Neuronal stem cell (in vitro differentiated cells): ENCODE measurements at regions not wholly inside any gene's neighbourhood (a gene's known extent, or its start where the extent isn't known, plus 50 kb on each side); places are given as distances from the start of the nearest gene placed in this dataset.

ENCODE experiments used
- DNase-seq: peaks from one replicate; pipeline ENCODE4 v3.0.0-alpha.2; 2013; ENCODE audit warnings: low spot score
- H2AFZ ChIP-seq: one replicate; pipeline ENCODE4 v1.6.1; 2013; ENCODE audit warnings: mild to moderate bottlenecking, low read length, inconsistent platforms
- H2AK5ac ChIP-seq: 2 replicates; pipeline ENCODE4 v1.6.1; 2013; ENCODE audit warnings: low read depth, mild to moderate bottlenecking, inconsistent platforms, low read length, moderate library complexity, mixed read lengths
- H2BK120ac ChIP-seq: 2 replicates; pipeline ENCODE4 v1.6.1; 2013; ENCODE audit warnings: low read depth, mild to moderate bottlenecking, inconsistent platforms, low read length, moderate library complexity, mixed read lengths
- H2BK12ac ChIP-seq: one replicate; pipeline ENCODE4 v1.6.1; 2013; ENCODE audit warnings: low read length, inconsistent platforms
- H2BK15ac ChIP-seq: 2 replicates; pipeline ENCODE4 v1.6.1; 2013; ENCODE audit warnings: mild to moderate bottlenecking, low read length, inconsistent platforms, mixed read lengths
- H2BK5ac ChIP-seq: one replicate; pipeline ENCODE4 v1.6.1; 2013; ENCODE audit warnings: inconsistent platforms, mild to moderate bottlenecking, low read length, moderate library complexity
- H3K14ac ChIP-seq: one replicate; pipeline ENCODE4 v1.6.1; 2013; ENCODE audit warnings: low read length, inconsistent platforms
- H3K18ac ChIP-seq: 2 replicates; pipeline ENCODE4 v1.6.1; 2013; ENCODE audit warnings: low read length, inconsistent platforms
- H3K23ac ChIP-seq: 2 replicates; pipeline ENCODE4 v1.6.1; 2013; ENCODE audit warnings: low read depth, mild to moderate bottlenecking, mixed read lengths, low read length, inconsistent platforms; ENCODE audit not compliant: poor library complexity
- H3K27ac ChIP-seq: replicated peaks from 3 replicates; pipeline ENCODE4 v1.5.1; 2013; ENCODE audit warnings: low read length, inconsistent platforms
- H3K27me3 ChIP-seq, 3 experiments: 2 replicates each; pipeline ENCODE4 v1.6.1; 2013; ENCODE audit warnings: low read length in 3 of 3, mild to moderate bottlenecking in 2 of 3, inconsistent platforms in 1 of 3, low read depth in 1 of 3, mixed read lengths in 1 of 3, moderate library complexity in 1 of 3; ENCODE audit not compliant: control insufficient read depth in 3 of 3, insufficient read depth in 3 of 3
- H3K36me3 ChIP-seq, 2 donors: replicated peaks in 1 of 2; 2 replicates each; pipeline ENCODE4 v1.6.1; 2013; ENCODE audit warnings: low read length in 2 of 2; ENCODE audit not compliant: control insufficient read depth in 2 of 2, insufficient read depth in 2 of 2
- H3K4ac ChIP-seq: 2 replicates; pipeline ENCODE4 v1.6.1; 2013; ENCODE audit warnings: inconsistent platforms, mild to moderate bottlenecking, low read length, moderate library complexity
- H3K4me1 ChIP-seq, 2 donors: 1 replicate in 1 of 2; 2 replicates in 1 of 2; pipeline ENCODE4 v1.6.1; 2013; ENCODE audit warnings: low read length in 2 of 2, low read depth in 1 of 2; ENCODE audit not compliant: control insufficient read depth in 2 of 2, insufficient read depth in 1 of 2
- H3K4me2 ChIP-seq: one replicate; pipeline ENCODE4 v1.6.1; 2013; ENCODE audit warnings: mild to moderate bottlenecking, low read length, inconsistent platforms; ENCODE audit not compliant: insufficient read depth, poor library complexity, severe bottlenecking
- H3K4me3 ChIP-seq, 2 donors: 2 replicates each; pipeline ENCODE4 v1.5.1; 2013; ENCODE audit warnings: low read length in 2 of 2, mild to moderate bottlenecking in 2 of 2, inconsistent platforms in 1 of 2, moderate library complexity in 1 of 2
- H3K79me1 ChIP-seq: one replicate; pipeline ENCODE4 v1.6.1; 2013; ENCODE audit warnings: low read depth, mild to moderate bottlenecking, inconsistent platforms, low read length, moderate library complexity
- H3K9ac ChIP-seq: one replicate; pipeline ENCODE4 v1.6.1; 2013; ENCODE audit warnings: mild to moderate bottlenecking, low read depth, low read length, inconsistent platforms; ENCODE audit not compliant: poor library complexity
- H3K9me3 ChIP-seq, 2 donors: replicated peaks in 1 of 2; 2 replicates each; pipeline versions ENCODE3 to v1.6.1; 2013; ENCODE audit warnings: low read length in 2 of 2, mild to moderate bottlenecking in 2 of 2, inconsistent platforms in 1 of 2, low read depth in 1 of 2, mixed read lengths in 1 of 2, moderate library complexity in 1 of 2; ENCODE audit not compliant: control insufficient read depth in 2 of 2, insufficient read depth in 1 of 2
- H4K8ac ChIP-seq: one replicate; pipeline ENCODE4 v1.6.1; 2013; ENCODE audit warnings: low read depth, mild to moderate bottlenecking, inconsistent platforms, low read length, moderate library complexity
- H4K91ac ChIP-seq: one replicate; pipeline ENCODE4 v1.6.1; 2013; ENCODE audit warnings: low read length, low read depth, mild to moderate bottlenecking, inconsistent platforms; ENCODE audit not compliant: poor library complexity
- WGBS, 2 donors: extraction: QIAGEN DNeasy Blood & Tissue Kit; methylation state at CpG; one replicate each; pipeline ENCODE4 v1.1.7; 2013; ENCODE audit warnings: missing lambda C conversion rate in 2 of 2, mixed read lengths in 1 of 2; ENCODE audit not compliant: insufficient read length in 2 of 2, insufficient replicate concordance in 1 of 2; ENCODE audit errors: extremely low coverage in 2 of 2; 5-methylcytosine and 5-hydroxymethylcytosine counted together

GRCh38 chr21:28436286-28436932 is 556.3 kb downstream of the LTN1 start:
- no peak for DNase-seq
- H4K91ac ChIP-seq: no peak overlapping the region
- no peak overlapping the region for H3K4me3 ChIP-seq
- no peaks in the 10 kb centered on the region for H3K79me1 ChIP-seq
- H2BK120ac ChIP-seq: no peak overlapping the region
- H3K9ac ChIP-seq: no peak overlapping the region
- H2BK5ac ChIP-seq: no peak overlapping the region
- no peak overlapping the region for H2AK5ac ChIP-seq
- H3K23ac ChIP-seq: no peak overlapping the region
- H4K8ac ChIP-seq: no peak overlapping the region
- H3K4me1 ChIP-seq: no peaks in the 10 kb centered on the region
- H3K18ac ChIP-seq: no peak overlapping the region
- H3K27me3 ChIP-seq: no peaks in the 10 kb centered on the region
- no peaks in the 10 kb centered on the region for H3K36me3 ChIP-seq
- H3K27ac ChIP-seq: no peak overlapping the region
- H3K14ac ChIP-seq: no peak overlapping the region
- H2BK15ac ChIP-seq: no peak overlapping the region
- no peak overlapping the region for H2AFZ ChIP-seq
- no peaks in the 10 kb centered on the region for H3K9me3 ChIP-seq
- WGBS, 2 donors: no CpG with 5 or more reads among the region's 2 CpGs
- no peak overlapping the region for H2BK12ac ChIP-seq
- H3K4me2 ChIP-seq: no peak overlapping the region
- H3K4ac ChIP-seq: no peak overlapping the region

GRCh38 chr21:28431527-28432200 is 561.0 kb downstream of the LTN1 start:
- Histone ChIP-seq H2AFZ (no peak overlapping the region), H2AK5ac (no peak overlapping the region), H3K9me3 (no peaks in the 10 kb centered on the region), H3K36me3 (no peaks in the 10 kb centered on the region), H3K79me1 (no peaks in the 10 kb centered on the region), H3K4ac (no peak overlapping the region), H3K14ac (no peak overlapping the region), H3K23ac (no peak overlapping the region), H2BK5ac (no peak overlapping the region), H3K9ac (no peak overlapping the region), H3K4me3 (no peak overlapping the region), H2BK120ac (no peak overlapping the region), H3K27ac (no peak overlapping the region), H3K27me3 (no peaks in the 10 kb centered on the region), H3K4me2 (no peak overlapping the region), H3K18ac (no peak overlapping the region), H2BK15ac (no peak overlapping the region), H4K91ac (no peak overlapping the region), H2BK12ac (no peak overlapping the region), H3K4me1 (no peaks in the 10 kb centered on the region), H4K8ac (no peak overlapping the region)
- no CpG with 5 or more reads among the region's 5 CpGs for WGBS, 2 donors
- no peak for DNase-seq

GRCh38 chr21:28431022-28431421 is 561.7 kb downstream of the LTN1 start:
- Histone ChIP-seq H2AFZ (no peak overlapping the region), H2BK15ac (no peak overlapping the region), H3K18ac (no peak overlapping the region), H3K4me3 (no peak overlapping the region), H4K91ac (no peak overlapping the region), H3K4me2 (no peak overlapping the region), H3K79me1 (no peaks in the 10 kb centered on the region), H3K14ac (no peak overlapping the region), H2BK12ac (no peak overlapping the region), H3K9ac (no peak overlapping the region), H3K4me1 (no peaks in the 10 kb centered on the region), H3K27me3 (no peaks in the 10 kb centered on the region), H3K36me3 (no peaks in the 10 kb centered on the region), H2AK5ac (no peak overlapping the region), H3K23ac (no peak overlapping the region), H2BK120ac (no peak overlapping the region), H2BK5ac (no peak overlapping the region), H3K4ac (no peak overlapping the region), H3K9me3 (no peaks in the 10 kb centered on the region), H3K27ac (no peak overlapping the region), H4K8ac (no peak overlapping the region)
- WGBS, 2 donors: no CpG with 5 or more reads among the region's 2 CpGs
- no peak for DNase-seq

- no CpG with 5 or more reads among the region's 2 CpGs for WGBS, 2 donors
- H3K4me1 ChIP-seq: no peaks in the 10 kb centered on the region
- H3K23ac ChIP-seq: no peak overlapping the region
- no peak overlapping the region for H3K4me2 ChIP-seq
- H2BK15ac ChIP-seq: no peak overlapping the region
- no peak overlapping the region for H3K18ac ChIP-seq
- H3K27me3 ChIP-seq: no peaks in the 10 kb centered on the region
- H2BK5ac ChIP-seq: no peak overlapping the region
- H2AFZ ChIP-seq: no peak overlapping the region
- H3K9ac ChIP-seq: no peak overlapping the region
- no peak overlapping the region for H2BK12ac ChIP-seq
- H3K36me3 ChIP-seq: no peaks in the 10 kb centered on the region
- no peak overlapping the region for H4K8ac ChIP-seq
- no peak overlapping the region for H2AK5ac ChIP-seq
- no peak overlapping the region for H3K27ac ChIP-seq
- no peak overlapping the region for H2BK120ac ChIP-seq
- DNase-seq: no peak
- H3K9me3 ChIP-seq: no peaks in the 10 kb centered on the region
- no peak overlapping the region for H3K4me3 ChIP-seq
- H3K14ac ChIP-seq: no peak overlapping the region
- no peak overlapping the region for H4K91ac ChIP-seq
- H3K4ac ChIP-seq: no peak overlapping the region
- no peaks in the 10 kb centered on the region for H3K79me1 ChIP-seq
Observed at GRCh38 chr21:28429161-28429560, 563.5 kb downstream of the LTN1 start.
